Putamen (tissue), 1 donor: ENCODE measurements at regions not wholly inside any gene's neighbourhood (a gene's known extent, or its start where the extent isn't known, plus 50 kb on each side); places are given as distances from the start of the nearest gene placed in this dataset.

ENCODE experiments used
- DNase-seq: peaks from one replicate; pipeline ENCODE4 v3.0.0-alpha.2; 2016; ENCODE audit warnings: low spot score

GRCh38 chr5:10849278-10849677, 88.2 kb upstream of the DAP start:
- no peak for DNase-seq

GRCh38 chr5:10844016-10844415, 83.0 kb upstream of the DAP start:
- no peak for DNase-seq

GRCh38 chr5:10842823-10843222, 81.8 kb upstream of the DAP start:
- DNase-seq, result no peak

GRCh38 chr5:10839916-10840599, 79.0 kb upstream of the DAP start:
- DNase-seq, result no peak

DNA sequence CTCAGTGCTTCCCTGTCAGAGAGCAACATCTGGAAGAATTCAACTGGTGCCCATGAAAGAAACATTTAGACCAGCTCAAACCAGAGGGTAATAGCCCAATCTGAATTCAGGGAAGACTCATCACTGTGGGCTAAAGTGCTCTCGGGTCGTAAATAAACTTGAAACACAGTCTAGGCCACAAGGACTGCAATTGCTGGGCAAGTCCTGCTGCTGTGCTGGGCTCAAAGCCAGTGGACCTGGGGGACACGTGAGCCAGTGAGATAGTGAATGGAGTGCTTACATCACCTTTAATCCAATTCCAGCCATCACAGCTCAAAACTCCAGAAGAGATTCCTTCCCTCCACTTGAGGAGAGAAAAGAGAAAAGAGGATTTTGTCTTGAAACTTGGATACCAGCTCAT, 78.1 kb upstream of the DAP start:
- DNase-seq, result no peak

DNA sequence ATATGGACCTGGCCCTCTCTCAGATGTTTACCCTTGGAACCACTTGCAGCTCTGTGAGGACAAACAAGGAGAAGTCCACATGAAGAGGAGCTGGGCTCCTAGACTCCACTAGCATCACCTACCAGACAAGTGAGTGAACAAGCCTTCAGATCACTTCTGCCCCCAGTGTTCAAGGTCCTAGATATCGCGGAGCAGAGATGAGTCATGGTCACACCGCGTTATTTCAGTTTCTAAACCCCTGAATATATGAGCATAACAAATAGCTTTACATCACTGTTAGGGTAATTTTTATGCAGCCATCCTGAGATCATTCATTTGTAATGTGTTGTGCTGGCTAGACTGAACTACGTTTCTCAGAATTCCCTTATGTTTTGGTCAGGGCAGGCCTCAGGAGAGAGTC, 77.0 kb upstream of the DAP start:
- DNase-seq, result no peak

DNA sequence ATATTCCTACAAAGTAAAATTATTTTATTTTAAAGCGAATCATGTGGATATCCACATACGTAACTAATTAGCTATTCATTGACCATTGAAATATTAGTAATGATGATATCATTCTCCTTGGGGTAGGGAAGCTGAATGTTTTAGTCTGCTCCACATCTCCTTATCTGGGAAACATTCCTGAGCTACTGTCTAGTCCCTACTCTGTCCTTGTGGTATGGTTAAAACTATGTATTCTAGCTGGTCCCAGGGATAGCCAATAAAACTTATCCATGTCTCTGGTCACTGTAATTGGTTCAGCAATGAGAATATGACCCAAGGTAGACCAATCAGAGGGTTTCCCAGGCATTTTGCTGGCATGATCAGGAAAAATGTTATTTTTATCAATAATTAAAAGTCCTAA, 76.0 kb upstream of the DAP start:
- DNase-seq, result no peak

GRCh38 chr5:10834695-10835094, 73.7 kb upstream of the DAP start:
- no peak for DNase-seq

- no peak for DNase-seq
Measured at GRCh38 chr5:10832987-10833386, 72.0 kb upstream of the DAP start.

GRCh38 chr5:10832421-10832820, 71.4 kb upstream of the DAP start:
- DNase-seq, result no peak

GRCh38 chr5:10831419-10831818, 70.4 kb upstream of the DAP start:
- DNase-seq, result no peak

DNA sequence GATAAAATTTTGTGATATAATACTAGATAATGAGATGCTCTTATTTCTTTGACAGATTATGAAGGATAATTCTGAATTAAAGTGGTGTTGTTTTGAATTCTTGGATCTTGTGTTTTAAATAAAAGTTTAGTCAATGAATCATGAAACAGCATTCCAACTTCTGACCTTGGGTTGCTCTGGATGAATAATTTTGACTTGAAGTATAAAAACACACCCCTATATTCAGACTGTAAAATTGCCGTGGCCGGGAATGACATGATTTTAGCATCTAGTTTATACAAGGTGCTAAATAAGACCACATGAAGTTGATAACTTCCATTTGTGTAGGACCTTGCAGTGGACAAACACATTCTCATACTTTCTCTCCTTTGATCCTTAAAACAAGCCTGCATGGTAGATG, 67.2 kb upstream of the DAP start:
- no peak for DNase-seq

DNA sequence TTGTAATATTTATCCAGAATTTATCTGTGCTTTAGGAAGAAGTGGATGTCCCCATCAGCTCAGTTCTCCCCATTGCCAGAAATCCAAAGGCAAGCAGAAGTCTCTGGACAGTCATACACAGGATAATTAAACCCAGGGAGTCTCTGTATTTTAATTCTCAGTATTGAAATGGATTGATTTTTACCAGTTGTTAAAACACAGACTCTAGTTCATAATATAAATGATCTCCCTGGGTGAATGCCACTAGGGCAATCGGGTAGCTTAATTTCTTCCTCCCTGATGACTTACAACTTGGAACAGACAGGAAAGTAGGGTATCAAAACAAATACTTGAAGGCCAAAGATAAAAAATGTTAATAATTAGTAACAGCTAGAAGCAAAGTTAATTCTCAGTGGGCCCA, 66.5 kb upstream of the DAP start:
- DNase-seq, result no peak

- no peak for DNase-seq
Measured at GRCh38 chr5:10826971-10827370, 65.9 kb upstream of the DAP start.

- DNase-seq, result no peak
Measured at GRCh38 chr5:10825897-10826644, 65.0 kb upstream of the DAP start.

- no peak for DNase-seq
Measured at GRCh38 chr5:10812218-10812617, 51.2 kb upstream of the DAP start.
